T-helper 2 cell (primary cell): ENCODE measurements at regions not wholly inside any gene's neighbourhood (a gene's known extent, or its start where the extent isn't known, plus 50 kb on each side); places are given as distances from the start of the nearest gene placed in this dataset.
A peak's percentile ranks its signal among the peaks of the same experiment; 100 is the strongest.
"Not testable (repeated sequence)": the region's sequence is repeated elsewhere in the genome, so short reads cannot be mapped to it uniquely, and the experiment has no call there.

ENCODE experiments used
- DNase-seq, 5 experiments: peaks; one replicate each; pipeline versions ENCODE4 v3.0.0 to v3.0.0-alpha.2; 2012 to 2022

DNA sequence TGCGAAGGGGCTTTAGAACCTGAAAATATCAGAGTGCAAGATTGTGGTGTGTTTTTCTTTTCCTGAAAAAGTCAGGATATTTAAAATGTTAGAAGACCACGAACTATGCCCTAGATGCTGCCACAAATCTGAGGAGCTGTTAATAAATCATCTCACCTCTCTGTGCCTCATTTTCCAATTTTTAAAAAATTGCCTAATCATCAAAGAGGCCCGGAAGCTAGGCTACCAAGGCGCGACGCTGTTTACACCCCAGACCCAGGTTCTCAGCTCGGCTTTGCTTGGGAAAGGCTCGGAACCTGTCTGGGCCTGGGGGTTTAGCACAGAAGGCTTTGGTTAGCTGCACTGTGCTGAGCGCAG, 409.6 kb downstream of the BCOR start:
- no peak for DNase-seq

DNA sequence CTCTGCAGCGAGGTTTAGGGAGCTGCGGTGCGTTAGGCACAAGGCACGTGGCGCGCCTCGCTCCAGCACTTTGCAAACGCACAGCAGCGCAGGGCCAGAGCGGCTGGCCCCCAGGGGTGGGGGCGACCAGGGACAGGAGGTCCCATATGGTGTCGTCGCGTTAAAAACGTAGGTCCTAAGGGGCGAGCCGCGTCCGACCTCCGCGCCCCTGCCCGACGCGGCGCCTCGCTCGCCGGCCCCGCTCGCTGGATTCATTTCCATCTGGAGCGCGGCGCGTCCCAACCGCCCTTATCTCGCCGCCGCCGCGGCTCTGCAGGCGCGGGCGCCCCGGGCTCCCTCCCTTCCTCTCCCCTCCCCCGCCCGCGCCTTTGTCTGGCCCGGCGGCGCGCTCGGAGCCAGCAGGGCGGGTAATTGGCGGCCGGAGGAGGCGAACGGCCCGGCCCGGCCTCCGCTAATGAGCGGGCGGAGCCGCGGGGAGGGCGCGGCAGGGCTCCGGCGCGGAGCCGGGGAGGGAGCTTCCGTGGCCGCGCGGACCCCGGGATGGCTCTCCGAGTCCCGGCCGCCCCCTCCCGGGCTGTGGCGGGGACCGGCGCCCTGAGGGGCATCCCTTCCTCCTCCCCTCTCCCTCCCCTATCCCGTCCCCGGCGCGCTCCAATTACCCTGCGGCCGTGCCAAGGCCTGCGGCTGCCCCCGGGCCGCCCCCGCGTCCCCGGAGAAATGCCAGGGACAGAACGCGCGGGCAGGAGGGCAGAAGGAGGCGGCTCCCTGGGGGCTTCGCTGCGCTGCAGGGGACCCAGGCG, 409.0 kb downstream of the BCOR start:
- peak in 1 of 5 experiments; percentile 18 for DNase-seq

GRCh38 chrX:39689376-39690104, 408.2 kb downstream of the BCOR start:
- no peak for DNase-seq

- no peak for DNase-seq
Observed at GRCh38 chrX:39690541-39691415, 407.0 kb downstream of the BCOR start.

DNA sequence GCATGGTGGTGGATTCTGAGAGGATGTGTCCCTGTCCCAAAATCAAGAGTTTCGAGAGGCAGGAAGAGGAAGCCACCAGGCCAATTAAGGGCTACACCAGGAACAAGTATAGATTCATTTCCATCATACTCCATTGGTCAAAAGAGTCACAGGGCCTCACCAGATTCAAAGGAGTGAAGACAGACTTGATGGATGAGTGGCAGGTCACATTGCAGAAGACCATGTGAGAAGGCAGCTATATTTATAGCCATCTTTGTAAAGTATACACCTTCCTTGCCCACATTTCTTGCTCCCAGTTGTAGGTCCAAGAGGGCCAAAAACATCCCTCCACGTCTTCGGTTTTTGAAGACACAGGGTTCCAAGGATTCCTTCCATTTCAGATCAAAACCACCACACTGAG, 406.0 kb downstream of the BCOR start:
- no peak for DNase-seq

- DNase-seq: no peak
Observed at GRCh38 chrX:39692796-39693195, 405.0 kb downstream of the BCOR start.

GRCh38 chrX:39693298-39693697, 404.5 kb downstream of the BCOR start:
- DNase-seq: no peak

GRCh38 chrX:39702636-39703035, 395.1 kb downstream of the BCOR start:
- DNase-seq: not testable (repeated sequence)

DNA sequence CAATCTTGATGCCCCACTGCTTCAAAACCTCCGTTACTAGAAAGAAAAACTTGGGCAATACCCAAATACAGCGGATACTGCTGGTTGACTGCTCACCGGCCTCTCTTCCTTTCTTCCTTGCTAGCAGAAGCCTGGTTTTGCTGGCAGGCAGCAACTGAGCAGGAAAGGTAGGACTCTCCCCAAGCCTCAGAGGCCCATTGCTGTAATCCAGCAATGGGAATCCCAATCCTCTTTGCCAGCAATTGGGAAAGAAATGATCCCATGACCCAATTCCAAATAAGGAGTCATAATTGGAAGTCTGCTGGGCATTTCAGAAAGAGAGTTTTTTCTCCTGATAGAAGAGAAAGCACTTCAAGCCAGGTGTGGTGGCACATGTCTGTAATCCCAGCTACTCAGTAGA, 394.5 kb downstream of the BCOR start:
- DNase-seq: no peak

DNA sequence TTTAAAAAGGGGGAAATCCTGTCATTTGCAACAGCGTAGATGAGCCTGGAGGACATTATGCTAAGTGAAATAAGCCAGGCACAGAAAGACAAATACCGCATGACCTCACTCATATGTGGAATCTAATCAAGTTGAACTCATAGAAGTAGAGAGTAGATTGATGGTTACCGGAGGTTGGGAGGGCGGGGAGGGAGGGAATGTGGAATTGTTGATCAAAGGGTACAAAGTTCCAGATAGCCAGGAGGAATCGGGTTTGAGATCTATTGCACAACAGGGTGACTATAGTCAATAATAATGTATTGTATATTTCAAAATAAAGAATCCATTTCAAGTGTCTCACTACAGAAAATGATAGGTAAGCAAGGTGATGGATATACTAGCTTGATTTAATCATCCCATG, 393.2 kb downstream of the BCOR start:
- DNase-seq: no peak

DNA sequence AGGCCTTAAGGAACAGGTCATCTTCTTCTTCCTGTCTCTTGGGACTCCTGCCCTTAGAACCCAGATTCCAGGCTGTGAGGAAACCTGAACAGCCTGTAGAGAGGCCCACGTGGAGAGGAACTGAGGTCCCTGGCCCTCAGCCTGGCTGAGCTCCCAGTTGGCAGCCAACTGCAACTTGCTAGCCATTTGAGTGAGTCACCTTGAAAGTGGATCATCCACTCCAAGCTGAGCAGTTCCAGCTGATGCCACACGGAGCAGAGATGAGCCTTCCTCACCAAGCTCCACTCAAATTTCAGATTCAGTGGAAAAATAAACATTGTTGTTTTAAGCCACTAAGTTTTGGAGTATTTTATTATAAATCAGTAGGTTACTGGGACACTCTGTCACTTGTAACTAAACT, 392.5 kb downstream of the BCOR start:
- no peak for DNase-seq

- DNase-seq: no peak
Observed at GRCh38 chrX:39709364-39709763, 388.4 kb downstream of the BCOR start.

GRCh38 chrX:39709812-39710211, 387.9 kb downstream of the BCOR start:
- no peak for DNase-seq

- DNase-seq: no peak
Observed at GRCh38 chrX:39710776-39711175, 387.0 kb downstream of the BCOR start.

GRCh38 chrX:39714471-39714870, 383.3 kb downstream of the BCOR start:
- DNase-seq: no peak

DNA sequence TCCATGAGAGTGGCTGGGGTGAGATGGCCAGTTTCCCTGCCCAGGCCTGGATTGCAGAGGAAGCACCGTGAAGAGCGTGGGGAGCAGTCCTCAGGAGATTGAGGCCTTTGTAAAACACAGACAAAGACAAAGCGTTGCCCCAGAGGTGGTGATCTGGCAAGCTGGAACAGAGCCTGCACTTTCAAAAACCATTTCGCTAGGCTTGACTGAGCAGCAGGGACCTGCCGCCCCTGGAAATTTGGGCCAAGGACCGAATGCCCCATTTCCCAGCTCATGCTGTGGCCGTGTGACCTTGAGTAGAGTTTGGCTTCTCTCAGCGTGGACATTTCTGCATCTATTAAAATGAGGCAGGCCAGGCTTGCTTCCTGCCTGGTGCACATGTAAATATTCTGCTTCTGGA, 381.4 kb downstream of the BCOR start:
- no peak for DNase-seq

DNA sequence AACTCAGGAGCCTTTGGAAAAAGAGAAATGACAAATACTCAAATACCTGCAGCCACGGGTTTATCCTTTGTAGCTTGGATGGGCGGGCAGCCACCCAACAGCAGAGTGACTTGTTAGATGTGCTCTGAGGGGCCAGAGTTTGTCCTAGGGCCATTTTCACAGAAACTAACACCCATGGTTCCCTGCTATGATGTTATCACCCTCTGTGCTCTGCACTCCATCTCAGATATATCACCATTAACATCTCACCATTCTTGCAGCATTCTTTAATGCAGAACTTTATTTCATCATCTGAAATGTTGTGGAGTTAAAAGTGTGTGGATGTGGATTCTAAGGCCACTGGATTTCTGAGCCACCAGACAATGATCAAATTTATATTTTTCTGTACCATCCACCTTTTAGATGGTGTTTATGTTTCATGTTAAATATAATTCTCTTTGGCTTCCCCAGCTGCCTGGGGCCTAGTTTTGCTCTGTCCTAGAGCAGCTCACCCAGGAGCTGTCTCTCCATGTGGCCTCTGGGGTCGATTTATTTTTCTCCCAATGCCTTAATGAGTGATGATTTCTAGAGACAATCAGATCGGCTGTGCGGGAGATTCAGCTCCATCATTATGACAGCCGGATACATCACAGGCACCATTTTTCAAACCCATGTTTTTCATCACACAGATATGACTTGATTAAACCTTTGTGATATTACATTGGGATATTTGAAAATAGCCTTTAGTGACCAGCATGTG, 380.8 kb downstream of the BCOR start:
- no peak for DNase-seq

GRCh38 chrX:39718981-39719380, 378.8 kb downstream of the BCOR start:
- DNase-seq: no peak

DNA sequence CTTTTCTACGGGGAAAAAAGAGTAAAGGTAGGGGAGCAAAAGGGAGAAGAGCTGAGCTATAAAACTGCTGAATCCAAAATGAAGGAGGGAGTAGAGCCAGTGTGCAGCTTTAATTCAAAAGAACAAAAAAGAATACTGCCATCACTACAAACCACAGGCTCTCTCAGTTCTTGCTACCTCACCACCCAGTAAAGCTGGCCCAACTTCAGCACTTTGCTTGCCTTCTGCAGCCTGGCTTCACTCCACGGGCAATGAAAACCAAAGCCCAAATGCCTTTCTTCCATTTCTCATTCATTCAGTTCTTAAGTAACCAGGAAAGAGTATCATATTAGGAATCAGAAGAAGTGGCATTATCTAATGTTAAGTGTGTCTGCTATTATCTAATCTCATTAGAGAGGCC, 376.8 kb downstream of the BCOR start:
- no peak for DNase-seq

GRCh38 chrX:39721566-39722279, 376.0 kb downstream of the BCOR start:
- no peak for DNase-seq

GRCh38 chrX:39724544-39724943, 373.2 kb downstream of the BCOR start:
- DNase-seq: peak in 2 of 5 experiments; percentile 36 to 86

- DNase-seq: no peak
Observed at GRCh38 chrX:39725114-39725513, 372.6 kb downstream of the BCOR start.
